ENCODE measurements at regions not wholly inside any gene's neighbourhood (a gene's known extent, or its start where the extent isn't known, plus 50 kb on each side); places are given as distances from the start of the nearest gene placed in this dataset.

DNA sequence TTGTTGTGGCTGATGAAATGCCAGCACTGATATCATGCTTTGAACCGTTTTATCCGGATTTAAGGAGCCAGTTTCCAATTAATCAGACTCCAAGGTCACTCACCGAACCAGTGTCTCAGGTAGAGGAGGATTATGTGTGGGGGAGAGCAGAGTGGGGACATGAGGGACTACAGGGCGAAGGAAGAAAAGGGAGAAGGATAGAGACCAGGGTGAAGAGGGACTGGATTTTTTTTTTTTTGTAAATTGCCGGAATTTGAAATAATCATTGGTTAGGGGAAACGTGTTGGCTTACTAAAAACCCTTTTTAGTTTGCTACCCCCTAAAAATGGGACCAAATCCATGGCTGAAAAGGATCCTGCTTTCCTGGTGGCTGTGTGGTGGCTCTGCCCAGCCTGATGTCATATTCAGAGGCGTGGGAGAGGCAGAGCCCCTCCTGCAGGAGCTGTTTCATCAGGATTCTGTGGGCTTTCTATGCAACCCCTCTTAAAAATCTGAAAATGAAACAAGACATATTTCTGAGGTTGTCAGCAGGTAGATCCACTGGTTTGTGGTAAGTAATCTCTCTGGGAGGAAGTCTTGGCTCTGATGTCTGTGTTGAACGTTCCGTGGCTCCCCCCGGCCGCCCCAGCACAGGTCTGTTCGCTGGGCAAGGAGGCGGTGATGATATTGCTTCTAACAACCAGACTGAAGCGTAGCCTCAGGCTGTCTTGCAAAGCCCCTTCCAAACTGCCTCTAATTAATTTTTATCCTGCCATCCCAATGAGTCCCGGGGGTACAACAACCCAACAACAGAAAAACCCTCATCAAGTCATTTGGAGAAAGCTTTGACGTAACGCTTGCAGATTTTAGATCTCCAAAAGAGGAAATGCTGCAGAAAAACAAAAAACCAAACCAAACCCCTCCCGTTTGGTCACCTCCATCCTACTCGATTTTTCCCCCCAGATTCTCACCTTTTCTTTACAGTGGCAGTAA, 143.0 kb upstream of the ZFHX3 start:
- Histone ChIP-seq H3K79me2 (ENCODE audit: insufficient read depth, low read length) (no peaks in the 10 kb centered on the region), H3K4me1 (ENCODE audit: insufficient read depth, low read length) (no peaks in the 10 kb centered on the region), H4K20me1 (ENCODE audit: insufficient read depth, low read length) (no peaks in the 10 kb centered on the region), H3K36me3 (ENCODE audit: insufficient read depth, low read length) (no peaks in the 10 kb centered on the region), H3K27me3 (ENCODE audit: insufficient read depth, low read length) (no peaks in the 10 kb centered on the region), H3K27ac (ENCODE audit: low read depth, low read length) (no peak overlapping the region), H2AFZ (ENCODE audit: low read length) (no peak overlapping the region), H3K9me3 (ENCODE audit: low read depth, low read length) (no peaks in the 10 kb centered on the region), H3K4me2 (ENCODE audit: insufficient read depth, low read length) (no peak overlapping the region), H3K4me3 (ENCODE audit: insufficient read depth, low read length) (no peak overlapping the region)
- DNase-seq (ENCODE audit: insufficient read length, low spot score, missing footprints): no peak
- TF ChIP-seq, protein P1, sequence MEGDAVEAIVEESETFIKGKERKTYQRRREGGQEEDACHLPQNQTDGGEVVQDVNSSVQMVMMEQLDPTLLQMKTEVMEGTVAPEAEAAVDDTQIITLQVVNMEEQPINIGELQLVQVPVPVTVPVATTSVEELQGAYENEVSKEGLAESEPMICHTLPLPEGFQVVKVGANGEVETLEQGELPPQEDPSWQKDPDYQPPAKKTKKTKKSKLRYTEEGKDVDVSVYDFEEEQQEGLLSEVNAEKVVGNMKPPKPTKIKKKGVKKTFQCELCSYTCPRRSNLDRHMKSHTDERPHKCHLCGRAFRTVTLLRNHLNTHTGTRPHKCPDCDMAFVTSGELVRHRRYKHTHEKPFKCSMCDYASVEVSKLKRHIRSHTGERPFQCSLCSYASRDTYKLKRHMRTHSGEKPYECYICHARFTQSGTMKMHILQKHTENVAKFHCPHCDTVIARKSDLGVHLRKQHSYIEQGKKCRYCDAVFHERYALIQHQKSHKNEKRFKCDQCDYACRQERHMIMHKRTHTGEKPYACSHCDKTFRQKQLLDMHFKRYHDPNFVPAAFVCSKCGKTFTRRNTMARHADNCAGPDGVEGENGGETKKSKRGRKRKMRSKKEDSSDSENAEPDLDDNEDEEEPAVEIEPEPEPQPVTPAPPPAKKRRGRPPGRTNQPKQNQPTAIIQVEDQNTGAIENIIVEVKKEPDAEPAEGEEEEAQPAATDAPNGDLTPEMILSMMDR (IDR thresholded peaks at IDR 0.05; ENCODE audit: extremely low read depth, low read depth, low read length): no peak

- no peak overlapping the region for H3K27ac ChIP-seq (ENCODE audit: low read depth, low read length)
- H3K4me2 ChIP-seq (ENCODE audit: insufficient read depth, low read length): no peak overlapping the region
- H3K36me3 ChIP-seq (ENCODE audit: insufficient read depth, low read length): no peaks in the 10 kb centered on the region
- TF ChIP-seq, protein P1 (IDR thresholded peaks at IDR 0.05; ENCODE audit: extremely low read depth, low read depth, low read length): no peak
- no peaks in the 10 kb centered on the region for H3K4me1 ChIP-seq (ENCODE audit: insufficient read depth, low read length)
- no peak for DNase-seq (ENCODE audit: insufficient read length, low spot score, missing footprints)
- no peaks in the 10 kb centered on the region for H3K9me3 ChIP-seq (ENCODE audit: low read depth, low read length)
- H3K27me3 ChIP-seq (ENCODE audit: insufficient read depth, low read length): no peaks in the 10 kb centered on the region
- no peaks in the 10 kb centered on the region for H4K20me1 ChIP-seq (ENCODE audit: insufficient read depth, low read length)
- H2AFZ ChIP-seq (ENCODE audit: low read length): no peak overlapping the region
- no peaks in the 10 kb centered on the region for H3K79me2 ChIP-seq (ENCODE audit: insufficient read depth, low read length)
- no peak overlapping the region for H3K4me3 ChIP-seq (ENCODE audit: insufficient read depth, low read length)
Observed at GRCh38 chr16:73190256-73190655, 142.3 kb upstream of the ZFHX3 start.

DNA sequence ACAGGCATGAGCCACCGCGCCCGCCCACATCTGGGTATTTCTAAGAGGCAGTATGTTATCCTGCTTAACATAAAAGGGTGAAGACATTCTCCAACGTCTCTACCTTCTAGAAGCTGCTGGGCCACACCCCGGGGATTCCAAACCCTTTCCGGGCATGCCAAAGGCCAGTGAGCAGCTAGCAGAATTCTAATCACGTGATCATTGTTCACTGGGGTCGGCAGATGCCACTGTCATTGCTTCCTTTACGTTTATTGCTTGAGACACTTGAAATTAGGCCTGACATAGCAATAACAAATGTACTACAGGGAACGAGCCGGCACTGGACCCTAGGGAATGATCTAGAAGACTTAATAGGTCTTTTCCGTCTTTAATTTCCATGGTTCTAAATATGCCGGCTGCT, 141.2 kb upstream of the ZFHX3 start:
- Histone ChIP-seq H3K4me3 (ENCODE audit: insufficient read depth, low read length) (no peak overlapping the region), H3K27ac (ENCODE audit: low read depth, low read length) (no peak overlapping the region), H4K20me1 (ENCODE audit: insufficient read depth, low read length) (no peaks in the 10 kb centered on the region), H3K4me2 (ENCODE audit: insufficient read depth, low read length) (no peak overlapping the region), H3K27me3 (ENCODE audit: insufficient read depth, low read length) (no peaks in the 10 kb centered on the region), H2AFZ (ENCODE audit: low read length) (no peak overlapping the region), H3K9me3 (ENCODE audit: low read depth, low read length) (no peaks in the 10 kb centered on the region), H3K79me2 (ENCODE audit: insufficient read depth, low read length) (no peaks in the 10 kb centered on the region), H3K4me1 (ENCODE audit: insufficient read depth, low read length) (no peaks in the 10 kb centered on the region), H3K36me3 (ENCODE audit: insufficient read depth, low read length) (no peaks in the 10 kb centered on the region)
- TF ChIP-seq, protein P1 (IDR thresholded peaks at IDR 0.05; ENCODE audit: extremely low read depth, low read depth, low read length): no peak
- no peak for DNase-seq (ENCODE audit: insufficient read length, low spot score, missing footprints)

DNA sequence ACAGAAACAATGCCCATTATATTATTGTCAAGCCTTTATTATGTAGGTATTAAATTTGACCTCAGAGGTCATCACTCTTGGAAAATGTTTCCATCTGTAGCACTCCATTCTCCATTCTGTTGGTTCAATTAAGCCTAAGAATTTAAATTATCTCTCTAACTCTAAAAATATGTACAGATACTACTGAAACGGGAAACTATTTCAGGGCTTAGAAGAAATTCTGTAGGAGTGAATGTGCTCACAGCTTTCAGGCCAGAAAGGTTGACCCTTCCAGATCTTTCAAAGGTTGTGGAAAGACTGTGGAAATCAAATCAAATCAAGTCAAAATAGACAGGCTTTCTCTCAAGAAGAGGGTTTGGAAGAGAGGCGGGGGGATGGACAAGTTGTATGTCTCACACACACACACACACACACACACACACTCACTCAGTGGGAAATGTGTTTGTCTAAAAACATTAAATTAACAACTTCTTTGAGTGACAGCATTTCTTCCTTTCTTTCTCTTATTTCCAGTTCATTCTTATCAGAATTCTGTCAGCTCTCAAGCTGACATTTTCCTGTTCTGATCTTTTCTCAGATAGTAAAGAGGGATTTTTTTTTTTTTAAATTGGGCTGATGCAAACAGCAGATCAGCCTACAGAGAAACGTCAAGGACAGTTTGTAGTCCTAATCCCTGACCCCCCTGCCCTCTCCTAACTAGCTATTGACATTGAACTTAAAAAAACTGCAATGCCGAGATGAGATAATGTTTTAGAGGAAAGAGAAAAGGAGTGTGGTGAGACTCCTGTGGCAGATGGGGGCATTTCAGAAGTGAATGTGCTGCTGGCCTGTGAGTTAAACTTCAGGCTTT, 139.0 kb upstream of the ZFHX3 start:
- Histone ChIP-seq H3K79me2 (ENCODE audit: insufficient read depth, low read length) (no peaks in the 10 kb centered on the region), H3K36me3 (ENCODE audit: insufficient read depth, low read length) (no peaks in the 10 kb centered on the region), H3K27me3 (ENCODE audit: insufficient read depth, low read length) (no peaks in the 10 kb centered on the region), H3K4me3 (ENCODE audit: insufficient read depth, low read length) (no peak overlapping the region), H3K27ac (ENCODE audit: low read depth, low read length) (no peak overlapping the region), H2AFZ (ENCODE audit: low read length) (no peak overlapping the region), H3K4me2 (ENCODE audit: insufficient read depth, low read length) (no peak overlapping the region), H3K9me3 (ENCODE audit: low read depth, low read length) (no peaks in the 10 kb centered on the region), H4K20me1 (ENCODE audit: insufficient read depth, low read length) (no peaks in the 10 kb centered on the region), H3K4me1 (ENCODE audit: insufficient read depth, low read length) (no peaks in the 10 kb centered on the region)
- TF ChIP-seq, protein P1 (IDR thresholded peaks at IDR 0.05; ENCODE audit: extremely low read depth, low read depth, low read length): no peak
- DNase-seq (ENCODE audit: insufficient read length, low spot score, missing footprints): no peak
